A204.1 (cell line): ENCODE measurements at regions not wholly inside any gene's neighbourhood (a gene's known extent, or its start where the extent isn't known, plus 50 kb on each side); places are given as distances from the start of the nearest gene placed in this dataset.

Experiments used
- FAIRE-seq: peaks from 2 replicates; lab custom pipeline; 2012; peaks lifted over from hg19 to GRCh38; lab: Jason Lieb, UNC

GRCh38 chr2:18645315-18645714 lies 55.9 kb upstream of the NT5C1B start:
- FAIRE-seq = no peak

DNA sequence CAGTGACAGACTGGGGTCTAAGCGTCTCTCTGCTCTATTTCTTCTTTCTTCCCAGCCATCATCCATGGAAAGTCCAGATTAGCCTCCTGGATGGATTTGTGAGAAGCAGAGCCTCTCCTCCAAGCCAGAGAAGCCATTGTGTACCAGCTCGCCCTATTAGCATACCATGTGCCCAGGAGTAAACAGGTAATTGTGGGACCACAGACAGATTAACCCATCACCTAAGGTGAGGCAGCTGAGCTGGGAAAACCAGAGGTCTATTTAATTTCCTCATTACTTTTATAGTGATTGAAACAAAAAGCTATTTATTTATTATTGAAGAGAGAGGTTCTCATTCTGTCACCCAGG lies 54.7 kb upstream of the NT5C1B start:
- FAIRE-seq = no peak

- no peak for FAIRE-seq
Observed at GRCh38 chr2:18643326-18644114, 54.2 kb upstream of the NT5C1B start.

GRCh38 chr2:18641823-18642222 lies 52.5 kb upstream of the NT5C1B start:
- FAIRE-seq = no peak

DNA sequence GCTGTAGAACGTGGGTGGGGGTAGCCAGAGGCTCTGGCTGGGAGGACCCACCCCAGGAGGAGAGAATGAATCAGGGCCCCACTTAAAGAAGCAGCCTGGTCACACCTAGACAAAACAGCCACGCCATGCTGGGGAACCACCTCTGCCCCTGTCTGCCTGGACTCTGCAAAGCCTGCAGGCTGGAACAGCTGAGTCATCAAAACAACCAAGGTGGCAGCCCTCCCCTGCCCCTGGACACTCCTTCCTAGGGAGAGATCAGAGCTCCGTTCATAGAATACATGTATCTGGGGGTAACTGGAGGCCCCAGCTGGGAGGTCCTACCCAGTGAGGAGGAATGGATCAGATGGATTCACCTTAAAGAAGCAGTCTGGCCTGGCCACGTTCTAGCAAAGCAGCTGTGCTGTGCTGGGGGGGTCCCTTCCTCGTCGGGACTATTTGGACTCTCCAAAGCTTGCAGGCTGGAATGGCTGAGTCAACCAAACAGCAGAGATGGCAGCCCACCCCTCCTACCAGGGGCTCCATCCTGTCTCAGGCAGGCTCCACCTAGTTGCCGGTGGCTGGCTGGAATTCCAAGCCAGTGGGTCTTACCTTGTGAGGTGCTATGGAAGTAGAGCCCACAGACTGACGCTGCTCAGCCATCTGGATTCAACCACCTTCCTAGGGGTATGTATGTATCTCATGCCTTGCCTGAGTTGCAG lies 50.5 kb upstream of the NT5C1B start:
- FAIRE-seq = no peak
